OCI-LY3 (cell line): ENCODE measurements at regions not wholly inside any gene's neighbourhood (a gene's known extent, or its start where the extent isn't known, plus 50 kb on each side); places are given as distances from the start of the nearest gene placed in this dataset.

Source experiments
- CTCF ChIP-seq: fragments of 200-600, 300-600 bp; sonication (generic); IDR thresholded peaks from 2 replicates; pipeline ENCODE4 v1.5.1; 2014; ENCODE audit warnings: antibody characterized with exemption, low read length, low read depth
- EZH2phosphoT487 ChIP-seq: fragments of 200-600 bp; shearing (Covaris generic); IDR thresholded peaks from 2 replicates; pipeline ENCODE4 v1.6.1; 2018; ENCODE audit warnings: antibody characterized with exemption, mixed run types, low read depth

GRCh38 chr3:166688665-166689064 is 691.4 kb downstream of the ZBBX start:
- TF ChIP-seq EZH2phosphoT487 (no peak), CTCF (no peak)
